ENCODE measurements at regions not wholly inside any gene's neighbourhood (a gene's known extent, or its start where the extent isn't known, plus 50 kb on each side); places are given as distances from the start of the nearest gene placed in this dataset.

DNA sequence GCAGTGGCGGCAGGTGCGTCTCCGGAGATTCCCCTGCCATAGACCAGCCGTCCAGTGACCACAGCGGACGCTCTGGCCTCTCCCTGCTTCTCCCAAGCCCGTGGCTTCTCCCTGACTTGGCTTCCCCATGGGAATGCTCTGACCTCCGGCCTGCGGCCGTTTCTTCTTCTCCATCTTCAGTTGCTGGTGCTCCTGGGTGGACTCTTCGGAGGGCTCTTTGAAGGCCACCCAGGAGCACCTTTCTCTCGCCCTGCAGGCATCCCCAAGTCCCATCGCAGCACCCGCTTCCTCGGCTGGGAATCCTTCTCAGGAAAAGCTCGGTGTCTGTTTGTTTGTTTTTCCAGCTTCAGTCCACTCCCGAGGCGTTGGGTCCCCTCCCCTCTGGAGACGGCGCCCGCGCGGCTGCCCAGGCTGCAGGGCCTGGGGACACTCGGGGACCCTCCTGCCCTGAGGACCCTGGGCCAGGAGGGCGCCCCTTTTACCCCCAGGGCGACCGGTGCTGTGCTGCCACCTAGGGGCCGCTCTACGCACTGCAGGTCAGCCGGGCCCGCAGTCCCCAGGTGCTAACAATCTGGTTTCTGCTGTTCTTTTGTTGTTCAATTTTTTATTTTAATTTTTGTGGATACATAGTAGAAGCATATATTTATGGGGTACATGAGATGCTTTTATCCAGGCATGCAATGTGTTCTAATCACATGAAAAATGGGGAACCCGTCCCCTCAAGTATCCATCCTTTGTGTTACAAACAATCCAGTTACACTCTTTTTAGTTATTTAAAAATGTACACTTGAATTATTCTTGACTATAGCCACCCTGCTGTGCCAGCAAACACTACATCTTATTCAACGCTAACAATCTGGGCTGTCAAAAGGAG lies 197.9 kb upstream of the ADAMTS16 start:
- TF ChIP-seq, protein P1, sequence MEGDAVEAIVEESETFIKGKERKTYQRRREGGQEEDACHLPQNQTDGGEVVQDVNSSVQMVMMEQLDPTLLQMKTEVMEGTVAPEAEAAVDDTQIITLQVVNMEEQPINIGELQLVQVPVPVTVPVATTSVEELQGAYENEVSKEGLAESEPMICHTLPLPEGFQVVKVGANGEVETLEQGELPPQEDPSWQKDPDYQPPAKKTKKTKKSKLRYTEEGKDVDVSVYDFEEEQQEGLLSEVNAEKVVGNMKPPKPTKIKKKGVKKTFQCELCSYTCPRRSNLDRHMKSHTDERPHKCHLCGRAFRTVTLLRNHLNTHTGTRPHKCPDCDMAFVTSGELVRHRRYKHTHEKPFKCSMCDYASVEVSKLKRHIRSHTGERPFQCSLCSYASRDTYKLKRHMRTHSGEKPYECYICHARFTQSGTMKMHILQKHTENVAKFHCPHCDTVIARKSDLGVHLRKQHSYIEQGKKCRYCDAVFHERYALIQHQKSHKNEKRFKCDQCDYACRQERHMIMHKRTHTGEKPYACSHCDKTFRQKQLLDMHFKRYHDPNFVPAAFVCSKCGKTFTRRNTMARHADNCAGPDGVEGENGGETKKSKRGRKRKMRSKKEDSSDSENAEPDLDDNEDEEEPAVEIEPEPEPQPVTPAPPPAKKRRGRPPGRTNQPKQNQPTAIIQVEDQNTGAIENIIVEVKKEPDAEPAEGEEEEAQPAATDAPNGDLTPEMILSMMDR (IDR thresholded peaks at IDR 0.05) = peak; percentile 72
- TF ChIP-seq POLR2A (IDR thresholded peaks at IDR 0.05; ENCODE audit: low read length) (no peak), MAFK (IDR thresholded peaks at IDR 0.05; ENCODE audit: partially characterized antibody) (no peak), NR3C1 (IDR thresholded peaks at IDR 0.05) (no peak), ESRRA (IDR thresholded peaks at IDR 0.05; ENCODE audit: borderline replicate concordance, low read length) (no peak), JUN (IDR thresholded peaks at IDR 0.05) (no peak), HOXA7 (CRISPR knock-in tag; IDR thresholded peaks at IDR 0.05) (no peak), PHF8 (IDR thresholded peaks at IDR 0.05; ENCODE audit: borderline replicate concordance, low read depth) (no peak), EP300 (IDR thresholded peaks at IDR 0.05) (no peak), RNF2 (IDR thresholded peaks at IDR 0.05; ENCODE audit: borderline replicate concordance, low read depth) (no peak), PBX3 (IDR thresholded peaks at IDR 0.05) (no peak), RFX5 (IDR thresholded peaks at IDR 0.05) (no peak)
